ENCODE measurements at regions not wholly inside any gene's neighbourhood (a gene's known extent, or its start where the extent isn't known, plus 50 kb on each side); places are given as distances from the start of the nearest gene placed in this dataset.

GRCh38 chr2:57798346-57798745 is 248.3 kb upstream of the VRK2 start:
- no peak for TF ChIP-seq POLR2A (IDR thresholded peaks at IDR 0.05; ENCODE audit: extremely low read depth, insufficient read length)
- TF ChIP-seq, protein P1, sequence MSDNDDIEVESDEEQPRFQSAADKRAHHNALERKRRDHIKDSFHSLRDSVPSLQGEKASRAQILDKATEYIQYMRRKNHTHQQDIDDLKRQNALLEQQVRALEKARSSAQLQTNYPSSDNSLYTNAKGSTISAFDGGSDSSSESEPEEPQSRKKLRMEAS (IDR thresholded peaks at IDR 0.05; ENCODE audit: low read depth, low read length), result no peak
- no peak for TF ChIP-seq MYC (IDR thresholded peaks at IDR 0.05; ENCODE audit: low read depth, low read length)
- TF ChIP-seq, protein P2, sequence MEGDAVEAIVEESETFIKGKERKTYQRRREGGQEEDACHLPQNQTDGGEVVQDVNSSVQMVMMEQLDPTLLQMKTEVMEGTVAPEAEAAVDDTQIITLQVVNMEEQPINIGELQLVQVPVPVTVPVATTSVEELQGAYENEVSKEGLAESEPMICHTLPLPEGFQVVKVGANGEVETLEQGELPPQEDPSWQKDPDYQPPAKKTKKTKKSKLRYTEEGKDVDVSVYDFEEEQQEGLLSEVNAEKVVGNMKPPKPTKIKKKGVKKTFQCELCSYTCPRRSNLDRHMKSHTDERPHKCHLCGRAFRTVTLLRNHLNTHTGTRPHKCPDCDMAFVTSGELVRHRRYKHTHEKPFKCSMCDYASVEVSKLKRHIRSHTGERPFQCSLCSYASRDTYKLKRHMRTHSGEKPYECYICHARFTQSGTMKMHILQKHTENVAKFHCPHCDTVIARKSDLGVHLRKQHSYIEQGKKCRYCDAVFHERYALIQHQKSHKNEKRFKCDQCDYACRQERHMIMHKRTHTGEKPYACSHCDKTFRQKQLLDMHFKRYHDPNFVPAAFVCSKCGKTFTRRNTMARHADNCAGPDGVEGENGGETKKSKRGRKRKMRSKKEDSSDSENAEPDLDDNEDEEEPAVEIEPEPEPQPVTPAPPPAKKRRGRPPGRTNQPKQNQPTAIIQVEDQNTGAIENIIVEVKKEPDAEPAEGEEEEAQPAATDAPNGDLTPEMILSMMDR (IDR thresholded peaks at IDR 0.05; ENCODE audit: low read depth, low read length), result no peak
- H3K4me3 ChIP-seq (ENCODE audit: low read depth, low read length), result no peak overlapping the region
- no peak for DNase-seq (ENCODE audit: low read depth)

GRCh38 chr2:57802243-57802642 is 244.4 kb upstream of the VRK2 start:
- TF ChIP-seq, protein P2 (IDR thresholded peaks at IDR 0.05; ENCODE audit: low read depth, low read length), result no peak
- TF ChIP-seq POLR2A (IDR thresholded peaks at IDR 0.05; ENCODE audit: extremely low read depth, insufficient read length) (no peak), MYC (IDR thresholded peaks at IDR 0.05; ENCODE audit: low read depth, low read length) (no peak)
- TF ChIP-seq, protein P1 (IDR thresholded peaks at IDR 0.05; ENCODE audit: low read depth, low read length), result no peak
- DNase-seq (ENCODE audit: low read depth), result no peak
- no peak overlapping the region for H3K4me3 ChIP-seq (ENCODE audit: low read depth, low read length)

DNA sequence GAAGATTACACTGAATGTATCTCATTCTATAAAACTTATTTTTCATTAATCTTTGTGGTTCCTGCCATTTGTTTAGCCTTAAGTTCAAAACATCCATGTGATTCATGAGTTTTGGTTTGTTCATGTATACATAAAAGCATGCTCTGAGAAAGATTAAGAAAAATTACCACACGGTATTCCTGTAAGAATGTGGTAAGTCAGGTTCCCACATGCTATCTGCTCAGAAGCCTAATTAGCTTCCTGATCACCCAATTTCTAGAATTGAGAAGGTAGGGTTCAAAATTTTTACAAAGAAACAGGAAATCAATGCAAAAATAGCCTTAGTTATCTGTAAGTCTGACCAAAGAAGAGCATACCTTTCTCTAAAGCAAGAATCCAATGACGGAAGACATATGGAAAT is 241.6 kb upstream of the VRK2 start:
- H3K4me3 ChIP-seq (ENCODE audit: low read depth, low read length), result no peak overlapping the region

DNA sequence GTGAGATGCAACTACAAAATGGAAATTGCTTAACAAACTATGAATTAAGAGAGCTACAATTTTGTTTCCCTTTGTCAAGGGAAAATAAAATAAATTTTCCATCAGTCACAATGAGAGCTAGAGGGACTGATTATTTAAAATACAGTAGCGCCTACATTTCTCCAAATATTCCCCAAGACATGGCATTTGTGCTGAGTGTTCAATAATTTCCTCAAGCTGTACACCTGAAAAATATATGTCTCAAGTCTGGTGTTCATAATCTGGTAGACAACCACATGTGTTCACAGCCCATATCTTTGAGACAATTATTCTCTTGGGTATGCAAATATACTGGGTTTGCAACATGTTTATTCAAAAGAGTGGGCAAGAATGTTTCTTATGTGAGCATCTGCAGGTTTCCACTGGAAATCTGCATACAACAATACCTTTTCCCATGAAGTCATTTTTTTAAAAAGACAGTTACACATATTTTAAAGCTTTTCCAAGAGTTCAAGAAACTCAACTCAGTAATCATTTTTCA is 240.1 kb upstream of the VRK2 start:
- DNase-seq (ENCODE audit: low read depth), result no peak
- TF ChIP-seq POLR2A (IDR thresholded peaks at IDR 0.05; ENCODE audit: extremely low read depth, insufficient read length) (no peak), MYC (IDR thresholded peaks at IDR 0.05; ENCODE audit: low read depth, low read length) (no peak)
- TF ChIP-seq, protein P2 (IDR thresholded peaks at IDR 0.05; ENCODE audit: low read depth, low read length), result no peak
- TF ChIP-seq, protein P1 (IDR thresholded peaks at IDR 0.05; ENCODE audit: low read depth, low read length), result no peak
- H3K4me3 ChIP-seq (ENCODE audit: low read depth, low read length), result no peak overlapping the region

More for the DNA sequence above, 241.6 kb upstream of the VRK2 start:
- no peak for TF ChIP-seq MYC (IDR thresholded peaks at IDR 0.05; ENCODE audit: low read depth, low read length)
- TF ChIP-seq POLR2A (IDR thresholded peaks at IDR 0.05; ENCODE audit: extremely low read depth, insufficient read length), result no peak
- TF ChIP-seq, protein P1 (IDR thresholded peaks at IDR 0.05; ENCODE audit: low read depth, low read length), result no peak
- TF ChIP-seq, protein P2 (IDR thresholded peaks at IDR 0.05; ENCODE audit: low read depth, low read length), result no peak
- no peak for DNase-seq (ENCODE audit: low read depth)

DNA sequence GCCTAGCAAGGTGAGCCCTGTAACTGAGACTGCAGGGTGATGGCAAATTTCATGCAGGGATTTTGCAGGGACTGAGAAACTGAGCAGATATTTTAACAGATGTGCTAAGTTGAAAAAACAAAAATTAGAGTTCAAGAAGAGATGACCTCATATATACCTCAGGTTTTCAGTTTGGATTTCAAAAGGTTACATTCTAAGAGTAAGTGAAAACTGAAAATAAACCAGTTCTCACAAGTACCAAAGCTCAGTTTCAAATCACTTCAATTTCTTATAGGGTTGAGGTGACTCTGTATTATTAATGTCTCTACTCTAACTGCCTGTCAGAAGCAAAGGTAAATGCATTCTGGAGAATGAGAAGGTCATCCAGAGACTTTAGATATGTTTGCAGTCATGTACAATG is 237.4 kb upstream of the VRK2 start:
- no peak overlapping the region for H3K4me3 ChIP-seq (ENCODE audit: low read depth, low read length)
- TF ChIP-seq, protein P2 (IDR thresholded peaks at IDR 0.05; ENCODE audit: low read depth, low read length), result no peak
- TF ChIP-seq MYC (IDR thresholded peaks at IDR 0.05; ENCODE audit: low read depth, low read length), result no peak
- TF ChIP-seq, protein P1 (IDR thresholded peaks at IDR 0.05; ENCODE audit: low read depth, low read length), result no peak
- no peak for TF ChIP-seq POLR2A (IDR thresholded peaks at IDR 0.05; ENCODE audit: extremely low read depth, insufficient read length)
- no peak for DNase-seq (ENCODE audit: low read depth)

Data from NB4 (cell line).